Osteoblast (primary cell): ENCODE measurements at regions not wholly inside any gene's neighbourhood (a gene's known extent, or its start where the extent isn't known, plus 50 kb on each side); places are given as distances from the start of the nearest gene placed in this dataset.

Experiments used
- DNase-seq: peaks from one replicate; pipeline ENCODE4 v3.0.0; 2011; ENCODE audit warnings: low spot score, mixed read lengths; ENCODE audit not compliant: insufficient read length; ENCODE audit errors: missing footprints
- H2AFZ ChIP-seq: 2 replicates; pipeline ENCODE4 v1.6.0; 2011; ENCODE audit warnings: mild to moderate bottlenecking, low read length
- H3K27ac ChIP-seq: 2 replicates; pipeline ENCODE4 v1.5.1; 2011; ENCODE audit warnings: mild to moderate bottlenecking, low read depth, low read length, moderate library complexity
- H3K27me3 ChIP-seq: 2 replicates; pipeline ENCODE4 v1.6.0; 2012; ENCODE audit warnings: mild to moderate bottlenecking, control low read depth, inconsistent platforms, low read length, moderate library complexity; ENCODE audit not compliant: insufficient read depth
- H3K36me3 ChIP-seq: 2 replicates; pipeline ENCODE4 v1.5.1; 2011; ENCODE audit warnings: mild to moderate bottlenecking, low read length, control low read depth, moderate library complexity; ENCODE audit not compliant: insufficient read depth
- H3K4me1 ChIP-seq: 2 replicates; pipeline ENCODE4 v1.5.1; 2011; ENCODE audit warnings: mild to moderate bottlenecking, low read length, control low read depth, moderate library complexity; ENCODE audit not compliant: insufficient read depth
- H3K4me2 ChIP-seq: 2 replicates; pipeline ENCODE4 v1.6.0; 2011; ENCODE audit warnings: mild to moderate bottlenecking, low read length; ENCODE audit not compliant: insufficient read depth
- H3K4me3 ChIP-seq: fragments of 200-600 bp; sonication (generic); 3 replicates; pipeline ENCODE4 v1.5.1; 2012; ENCODE audit warnings: mild to moderate bottlenecking, low read length, inconsistent platforms; ENCODE audit not compliant: insufficient read depth
- H3K79me2 ChIP-seq: 2 replicates; pipeline ENCODE4 v1.6.0; 2012; ENCODE audit warnings: mild to moderate bottlenecking, low read length, control low read depth, inconsistent platforms; ENCODE audit not compliant: insufficient read depth
- H3K9me3 ChIP-seq: 2 replicates; pipeline ENCODE4 v1.5.1; 2011; ENCODE audit warnings: low read depth, low read length, control low read depth
- H4K20me1 ChIP-seq: 2 replicates; pipeline ENCODE4 v1.6.0; 2012; ENCODE audit warnings: mild to moderate bottlenecking, low read length, control low read depth; ENCODE audit not compliant: insufficient read depth
- TF ChIP-seq, protein P1 (sequence below): IDR thresholded peaks from 2 replicates; pipeline ENCODE4 v1.5.1; 2011; ENCODE audit warnings: mild to moderate bottlenecking, low read depth, low read length, moderate library complexity; ENCODE audit errors: extremely low read depth

- Histone ChIP-seq H3K4me1 (no peaks in the 10 kb centered on the region), H3K4me2 (no peak overlapping the region), H2AFZ (no peak overlapping the region), H3K79me2 (no peaks in the 10 kb centered on the region), H3K36me3 (no peaks in the 10 kb centered on the region), H3K27ac (no peak overlapping the region), H4K20me1 (no peaks in the 10 kb centered on the region), H3K9me3 (no peaks in the 10 kb centered on the region), H3K4me3 (no peak overlapping the region), H3K27me3 (no peaks in the 10 kb centered on the region)
- no peak for DNase-seq
- TF ChIP-seq, protein P1, sequence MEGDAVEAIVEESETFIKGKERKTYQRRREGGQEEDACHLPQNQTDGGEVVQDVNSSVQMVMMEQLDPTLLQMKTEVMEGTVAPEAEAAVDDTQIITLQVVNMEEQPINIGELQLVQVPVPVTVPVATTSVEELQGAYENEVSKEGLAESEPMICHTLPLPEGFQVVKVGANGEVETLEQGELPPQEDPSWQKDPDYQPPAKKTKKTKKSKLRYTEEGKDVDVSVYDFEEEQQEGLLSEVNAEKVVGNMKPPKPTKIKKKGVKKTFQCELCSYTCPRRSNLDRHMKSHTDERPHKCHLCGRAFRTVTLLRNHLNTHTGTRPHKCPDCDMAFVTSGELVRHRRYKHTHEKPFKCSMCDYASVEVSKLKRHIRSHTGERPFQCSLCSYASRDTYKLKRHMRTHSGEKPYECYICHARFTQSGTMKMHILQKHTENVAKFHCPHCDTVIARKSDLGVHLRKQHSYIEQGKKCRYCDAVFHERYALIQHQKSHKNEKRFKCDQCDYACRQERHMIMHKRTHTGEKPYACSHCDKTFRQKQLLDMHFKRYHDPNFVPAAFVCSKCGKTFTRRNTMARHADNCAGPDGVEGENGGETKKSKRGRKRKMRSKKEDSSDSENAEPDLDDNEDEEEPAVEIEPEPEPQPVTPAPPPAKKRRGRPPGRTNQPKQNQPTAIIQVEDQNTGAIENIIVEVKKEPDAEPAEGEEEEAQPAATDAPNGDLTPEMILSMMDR, result no peak
Measured at GRCh38 chr15:46014532-46014931, 379.7 kb downstream of the SQOR start.

DNA sequence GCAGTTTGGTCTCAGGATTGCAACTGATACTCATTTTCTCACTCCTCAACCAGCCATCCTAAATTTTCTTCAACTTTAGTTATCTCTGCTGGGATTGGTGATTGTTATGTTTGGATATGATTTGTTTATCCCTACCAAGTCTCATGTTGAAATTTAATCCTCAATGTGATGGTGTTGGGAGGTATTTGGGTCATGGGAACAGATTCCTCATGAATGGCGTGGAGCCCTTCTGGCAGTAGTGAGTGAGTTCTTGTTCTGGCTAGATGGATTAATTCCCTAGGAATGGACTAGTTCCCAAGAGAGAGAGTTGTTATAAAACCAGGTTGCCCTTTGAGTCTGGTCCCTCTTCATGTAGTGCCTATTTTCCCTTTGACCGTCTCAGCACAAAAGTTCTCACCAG, 399.9 kb downstream of the SQOR start:
- no peak for DNase-seq
- H3K4me1 ChIP-seq, result no peaks in the 10 kb centered on the region
- H3K36me3 ChIP-seq, result no peaks in the 10 kb centered on the region
- no peak overlapping the region for H2AFZ ChIP-seq
- H3K9me3 ChIP-seq, result no peaks in the 10 kb centered on the region
- TF ChIP-seq, protein P1, result no peak
- H3K4me3 ChIP-seq, result no peak overlapping the region
- H4K20me1 ChIP-seq, result no peaks in the 10 kb centered on the region
- no peaks in the 10 kb centered on the region for H3K79me2 ChIP-seq
- H3K27me3 ChIP-seq, result no peaks in the 10 kb centered on the region
- H3K27ac ChIP-seq, result no peak overlapping the region
- H3K4me2 ChIP-seq, result no peak overlapping the region

- no peak overlapping the region for H3K4me3 ChIP-seq
- no peak for DNase-seq
- no peak overlapping the region for H3K4me2 ChIP-seq
- H3K79me2 ChIP-seq, result no peaks in the 10 kb centered on the region
- no peaks in the 10 kb centered on the region for H3K9me3 ChIP-seq
- no peaks in the 10 kb centered on the region for H3K4me1 ChIP-seq
- H2AFZ ChIP-seq, result no peak overlapping the region
- H3K27me3 ChIP-seq, result no peaks in the 10 kb centered on the region
- H3K27ac ChIP-seq, result no peak overlapping the region
- no peaks in the 10 kb centered on the region for H4K20me1 ChIP-seq
- TF ChIP-seq, protein P1, result no peak
- no peaks in the 10 kb centered on the region for H3K36me3 ChIP-seq
Measured at GRCh38 chr15:46039703-46040102, 404.9 kb downstream of the SQOR start.

- Histone ChIP-seq H3K36me3 (no peaks in the 10 kb centered on the region), H3K27me3 (no peaks in the 10 kb centered on the region), H3K4me2 (no peak overlapping the region), H3K27ac (no peak overlapping the region), H3K4me3 (no peak overlapping the region), H3K9me3 (no peaks in the 10 kb centered on the region), H3K4me1 (no peaks in the 10 kb centered on the region), H4K20me1 (no peaks in the 10 kb centered on the region), H2AFZ (no peak overlapping the region), H3K79me2 (no peaks in the 10 kb centered on the region)
- TF ChIP-seq, protein P1, result no peak
- no peak for DNase-seq
Measured at GRCh38 chr15:46041905-46042304, 407.1 kb downstream of the SQOR start.
